ENCODE measurements at regions not wholly inside any gene's neighbourhood (a gene's known extent, or its start where the extent isn't known, plus 50 kb on each side); places are given as distances from the start of the nearest gene placed in this dataset.

DNA sequence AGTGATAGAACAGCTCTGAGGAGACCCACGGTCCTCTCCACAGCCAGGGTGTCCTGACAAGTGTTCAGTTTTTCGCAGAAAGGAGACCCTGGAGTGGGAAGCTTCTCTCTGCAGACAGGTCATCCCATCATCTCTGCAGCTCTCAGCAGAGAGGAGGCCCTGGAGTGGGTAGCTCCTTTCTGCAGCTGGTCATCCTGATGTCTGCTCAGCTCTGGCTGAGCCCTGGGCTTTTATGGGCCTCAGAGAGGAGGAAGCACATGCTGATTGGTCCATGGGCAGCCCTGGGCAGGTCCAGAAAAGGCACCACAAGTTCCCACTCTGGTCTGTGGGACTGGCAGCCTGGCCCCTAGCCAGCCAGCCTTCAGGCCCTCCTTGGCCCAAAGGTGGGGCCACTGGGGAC is 72.3 kb upstream of the ST3GAL5 start:
- no peaks in the 10 kb centered on the region for H3K36me3 ChIP-seq (ENCODE audit: low read depth)
- no peak overlapping the region for H3K4me2 ChIP-seq (ENCODE audit: unreplicated experiment)
- H3K27ac ChIP-seq: no peak overlapping the region
- in situ Hi-C loops (cut with MboI): no loop called here
- H2AFZ ChIP-seq: no peak overlapping the region
- H3K9me2 ChIP-seq (ENCODE audit: insufficient read depth): no peaks in the 10 kb centered on the region
- no peaks in the 10 kb centered on the region for H4K20me1 ChIP-seq (ENCODE audit: insufficient read depth)
- 43 to 63% methylated on average over 2 of the region's 2 CpGs for WGBS, 2 experiments (ENCODE audit: low coverage in 1 of 2, low lambda C conversion rate in 2 of 2, missing lambda C conversion rate in 2 of 2)
- no peaks in the 10 kb centered on the region for H3K9me3 ChIP-seq (ENCODE audit: low read depth)
- no peak for TF ChIP-seq EZH2phosphoT487 (IDR thresholded peaks at IDR 0.05; ENCODE audit: insufficient read depth, low read depth)
- TF ChIP-seq EZH2 (IDR thresholded peaks at IDR 0.05; ENCODE audit: insufficient read depth, poor library complexity, severe bottlenecking): no peak
- H3K4me3 ChIP-seq: no peak overlapping the region
- no peaks in the 10 kb centered on the region for H3K79me2 ChIP-seq (ENCODE audit: insufficient read depth)
- DNase-seq: no peak
- no peaks in the 10 kb centered on the region for H3F3A ChIP-seq (ENCODE audit: insufficient read depth)
- no peak overlapping the region for H3K9ac ChIP-seq
- H3K27me3 ChIP-seq (replicated peaks; ENCODE audit: insufficient read depth): no peaks in the 10 kb centered on the region
- H3K4me1 ChIP-seq (ENCODE audit: insufficient read depth): no peaks in the 10 kb centered on the region

DNA sequence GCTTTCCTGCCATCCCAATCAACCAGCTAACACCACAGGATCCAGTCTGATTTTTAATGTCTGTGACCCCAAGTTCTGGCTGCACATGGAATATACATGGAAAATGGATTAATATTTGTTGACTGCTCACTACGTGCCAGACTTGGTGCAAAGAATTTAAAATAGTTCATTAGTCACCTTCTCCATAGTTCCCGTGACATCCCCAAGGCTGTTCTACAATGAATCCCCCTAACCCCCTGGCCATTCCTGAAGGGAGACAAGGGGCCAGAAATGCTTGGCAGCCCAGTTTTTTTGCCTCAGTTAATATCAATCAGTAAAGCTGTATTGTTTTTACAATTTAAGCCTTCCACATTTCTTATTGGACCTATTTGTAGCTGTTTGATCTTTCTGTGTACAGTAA is 71.0 kb upstream of the ST3GAL5 start:
- Histone ChIP-seq H3K27me3 (replicated peaks; ENCODE audit: insufficient read depth) (no peaks in the 10 kb centered on the region), H3K9me2 (ENCODE audit: insufficient read depth) (no peaks in the 10 kb centered on the region), H3K36me3 (ENCODE audit: low read depth) (no peaks in the 10 kb centered on the region), H3K4me2 (ENCODE audit: unreplicated experiment) (no peak overlapping the region), H3K27ac (no peak overlapping the region), H3F3A (ENCODE audit: insufficient read depth) (no peaks in the 10 kb centered on the region), H3K4me3 (no peak overlapping the region), H2AFZ (no peak overlapping the region), H3K9ac (no peak overlapping the region), H3K79me2 (ENCODE audit: insufficient read depth) (no peaks in the 10 kb centered on the region), H4K20me1 (ENCODE audit: insufficient read depth) (no peaks in the 10 kb centered on the region), H3K4me1 (ENCODE audit: insufficient read depth) (no peaks in the 10 kb centered on the region), H3K9me3 (ENCODE audit: low read depth) (no peaks in the 10 kb centered on the region)
- in situ Hi-C loops (cut with MboI): no loop called here
- no peak for TF ChIP-seq EZH2 (IDR thresholded peaks at IDR 0.05; ENCODE audit: insufficient read depth, poor library complexity, severe bottlenecking)
- no peak for TF ChIP-seq EZH2phosphoT487 (IDR thresholded peaks at IDR 0.05; ENCODE audit: insufficient read depth, low read depth)
- no peak for DNase-seq
- 64 to 79% methylated on average over 2 of the region's 2 CpGs for WGBS, 2 experiments (ENCODE audit: low coverage in 1 of 2, low lambda C conversion rate in 2 of 2, missing lambda C conversion rate in 2 of 2)

DNA sequence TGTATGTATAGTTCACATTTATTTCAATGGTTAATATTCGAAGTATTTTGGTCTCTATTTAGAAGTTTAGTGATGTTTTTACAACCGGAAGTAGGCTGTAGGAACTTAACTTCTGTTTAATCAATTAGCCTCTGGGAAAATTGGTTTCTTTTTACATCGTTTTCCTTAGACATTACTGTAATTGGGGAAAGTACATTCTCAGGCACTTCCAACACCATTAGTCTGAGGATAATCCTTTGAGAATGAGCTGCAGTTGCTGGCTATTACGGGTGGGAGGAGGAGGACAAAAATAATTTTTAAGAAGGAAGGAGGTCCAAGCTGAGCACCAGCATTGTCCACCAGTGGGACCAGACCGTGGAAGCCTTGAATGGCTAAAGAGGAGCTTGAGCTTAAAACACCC is 70.4 kb upstream of the ST3GAL5 start:
- DNase-seq: no peak
- Histone ChIP-seq H3K36me3 (ENCODE audit: low read depth) (no peaks in the 10 kb centered on the region), H2AFZ (no peak overlapping the region), H3K4me3 (no peak overlapping the region), H3K9ac (no peak overlapping the region), H3K79me2 (ENCODE audit: insufficient read depth) (no peaks in the 10 kb centered on the region), H3K27me3 (replicated peaks; ENCODE audit: insufficient read depth) (no peaks in the 10 kb centered on the region), H4K20me1 (ENCODE audit: insufficient read depth) (no peaks in the 10 kb centered on the region), H3K9me3 (ENCODE audit: low read depth) (no peaks in the 10 kb centered on the region), H3K27ac (no peak overlapping the region), H3F3A (ENCODE audit: insufficient read depth) (no peaks in the 10 kb centered on the region), H3K4me1 (ENCODE audit: insufficient read depth) (no peaks in the 10 kb centered on the region), H3K9me2 (ENCODE audit: insufficient read depth) (no peaks in the 10 kb centered on the region), H3K4me2 (ENCODE audit: unreplicated experiment) (no peak overlapping the region)
- 35 to 37% methylated on average over 5 of the region's 5 CpGs for WGBS, 2 experiments (ENCODE audit: low coverage in 1 of 2, low lambda C conversion rate in 2 of 2, missing lambda C conversion rate in 2 of 2)
- TF ChIP-seq EZH2 (IDR thresholded peaks at IDR 0.05; ENCODE audit: insufficient read depth, poor library complexity, severe bottlenecking) (no peak), EZH2phosphoT487 (IDR thresholded peaks at IDR 0.05; ENCODE audit: insufficient read depth, low read depth) (no peak)
- in situ Hi-C loops (cut with MboI): no loop called here

DNA sequence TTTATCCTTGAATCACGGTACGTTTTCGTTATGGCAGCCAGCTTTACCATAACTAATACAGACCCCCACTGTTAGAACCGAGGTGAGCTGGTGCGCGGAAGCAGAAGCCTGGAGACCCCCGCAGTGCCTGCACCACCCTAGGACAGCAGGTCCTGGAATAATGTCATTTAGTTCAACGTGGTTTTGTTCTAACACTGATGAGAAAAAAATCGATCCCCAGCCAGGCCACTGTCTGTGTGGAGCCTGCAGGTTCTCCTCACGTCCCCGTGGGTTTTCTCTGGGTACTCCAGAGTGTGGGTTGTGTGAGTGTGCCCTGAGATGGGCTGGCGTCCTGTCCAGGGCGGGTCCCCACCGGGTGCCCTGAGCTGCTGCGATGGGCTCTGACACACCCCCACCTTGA is 69.9 kb upstream of the ST3GAL5 start:
- 81 to 83% methylated on average over 15 of the region's 15 CpGs for WGBS, 2 experiments (ENCODE audit: low coverage in 1 of 2, low lambda C conversion rate in 2 of 2, missing lambda C conversion rate in 2 of 2)
- TF ChIP-seq EZH2 (IDR thresholded peaks at IDR 0.05; ENCODE audit: insufficient read depth, poor library complexity, severe bottlenecking) (no peak), EZH2phosphoT487 (IDR thresholded peaks at IDR 0.05; ENCODE audit: insufficient read depth, low read depth) (no peak)
- Histone ChIP-seq H3K9ac (no peak overlapping the region), H3K9me3 (ENCODE audit: low read depth) (no peaks in the 10 kb centered on the region), H3K4me1 (ENCODE audit: insufficient read depth) (no peaks in the 10 kb centered on the region), H3K4me2 (ENCODE audit: unreplicated experiment) (no peak overlapping the region), H3F3A (ENCODE audit: insufficient read depth) (no peaks in the 10 kb centered on the region), H4K20me1 (ENCODE audit: insufficient read depth) (no peaks in the 10 kb centered on the region), H3K36me3 (ENCODE audit: low read depth) (no peaks in the 10 kb centered on the region), H3K4me3 (no peak overlapping the region), H3K9me2 (ENCODE audit: insufficient read depth) (no peaks in the 10 kb centered on the region), H3K27me3 (replicated peaks; ENCODE audit: insufficient read depth) (no peaks in the 10 kb centered on the region), H3K79me2 (ENCODE audit: insufficient read depth) (no peaks in the 10 kb centered on the region), H2AFZ (no peak overlapping the region), H3K27ac (no peak overlapping the region)
- DNase-seq: no peak
- in situ Hi-C loops (cut with MboI): no loop called here

DNA sequence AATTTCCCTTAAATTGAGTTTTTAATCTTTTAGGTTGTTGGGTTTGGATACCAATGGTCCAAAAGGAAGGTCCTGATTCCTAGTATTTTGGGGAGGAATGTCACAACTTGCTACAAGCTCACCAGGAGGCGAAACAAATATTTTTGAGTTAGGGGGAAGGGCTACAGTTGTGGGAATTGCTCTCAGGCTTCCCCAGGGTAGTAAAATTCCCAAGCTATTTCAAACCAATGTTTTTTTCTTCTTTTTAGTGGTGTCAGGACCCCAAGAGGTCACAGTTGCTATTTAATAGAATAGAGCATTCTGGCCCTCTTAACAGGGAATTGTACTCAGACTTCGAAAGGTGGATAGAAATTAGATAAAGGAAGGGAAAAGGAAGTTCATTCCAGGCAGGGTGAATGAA is 68.5 kb upstream of the ST3GAL5 start:
- Histone ChIP-seq H3K4me1 (ENCODE audit: insufficient read depth) (no peaks in the 10 kb centered on the region), H3K4me3 (no peak overlapping the region), H3K9me3 (ENCODE audit: low read depth) (no peaks in the 10 kb centered on the region), H3K9ac (no peak overlapping the region), H3K36me3 (ENCODE audit: low read depth) (no peaks in the 10 kb centered on the region), H3F3A (ENCODE audit: insufficient read depth) (no peaks in the 10 kb centered on the region), H3K27ac (no peak overlapping the region), H3K27me3 (replicated peaks; ENCODE audit: insufficient read depth) (no peaks in the 10 kb centered on the region), H4K20me1 (ENCODE audit: insufficient read depth) (no peaks in the 10 kb centered on the region), H3K4me2 (ENCODE audit: unreplicated experiment) (no peak overlapping the region), H3K9me2 (ENCODE audit: insufficient read depth) (no peaks in the 10 kb centered on the region), H2AFZ (no peak overlapping the region), H3K79me2 (ENCODE audit: insufficient read depth) (no peaks in the 10 kb centered on the region)
- in situ Hi-C loops (cut with MboI): no loop called here
- WGBS, 2 experiments (ENCODE audit: low coverage in 1 of 2, low lambda C conversion rate in 2 of 2, missing lambda C conversion rate in 2 of 2): 88 to 93% methylated on average over 2 of the region's 2 CpGs
- no peak for DNase-seq
- TF ChIP-seq EZH2 (IDR thresholded peaks at IDR 0.05; ENCODE audit: insufficient read depth, poor library complexity, severe bottlenecking): no peak
- TF ChIP-seq EZH2phosphoT487 (IDR thresholded peaks at IDR 0.05; ENCODE audit: insufficient read depth, low read depth): no peak

Data from GM23248 (cell line).